ENCODE measurements at regions not wholly inside any gene's neighbourhood (a gene's known extent, or its start where the extent isn't known, plus 50 kb on each side); places are given as distances from the start of the nearest gene placed in this dataset.
"Not testable (repeated sequence)": the region's sequence is repeated elsewhere in the genome, so short reads cannot be mapped to it uniquely, and the experiment has no call there.

DNA sequence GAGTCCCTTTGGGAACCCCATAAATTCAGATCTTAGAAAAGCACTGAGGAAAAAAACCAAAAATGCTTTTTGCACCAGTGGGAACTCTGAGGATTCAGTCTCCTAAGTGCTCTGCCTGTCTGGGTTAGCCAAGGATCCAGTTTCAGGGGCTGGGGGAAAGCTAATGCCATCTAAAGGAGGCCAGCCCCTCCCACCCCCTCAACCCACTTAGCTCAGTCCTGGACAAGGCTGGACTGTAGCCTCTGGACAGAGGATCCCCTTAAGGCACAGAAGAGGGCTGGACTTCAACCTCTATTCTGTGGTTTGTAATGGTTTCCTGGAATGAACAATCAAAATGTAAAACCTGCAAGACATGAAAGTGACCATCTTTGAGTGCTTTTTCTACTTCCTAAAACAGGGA lies 356.1 kb upstream of the ZFHX3 start:
- ChIA-PET POLR2A (no interaction called here), CTCF (no interaction called here)
- no peak for TF ChIP-seq CTCF (IDR thresholded peaks at IDR 0.05; ENCODE audit: control extremely low read depth, extremely low read depth, low read depth, missing control alignments)
- DNase-seq (ENCODE audit: extremely low spot score) = no peak

- POLR2A ChIA-PET = no interaction called here
Observed at GRCh38 chr16:73403291-73403690, 355.4 kb upstream of the ZFHX3 start.

GRCh38 chr16:73400951-73401350 lies 353.0 kb upstream of the ZFHX3 start:
- TF ChIP-seq CTCF (IDR thresholded peaks at IDR 0.05; ENCODE audit: control extremely low read depth, extremely low read depth, low read depth, missing control alignments) = no peak
- POLR2A ChIA-PET = no interaction called here
- no peak for DNase-seq (ENCODE audit: extremely low spot score)
- CTCF ChIA-PET = no interaction called here

More at GRCh38 chr16:73403291-73403690, 355.4 kb upstream of the ZFHX3 start:
- CTCF ChIA-PET = no interaction called here
- DNase-seq (ENCODE audit: extremely low spot score) = no peak
- no peak for TF ChIP-seq CTCF (IDR thresholded peaks at IDR 0.05; ENCODE audit: control extremely low read depth, extremely low read depth, low read depth, missing control alignments)

DNA sequence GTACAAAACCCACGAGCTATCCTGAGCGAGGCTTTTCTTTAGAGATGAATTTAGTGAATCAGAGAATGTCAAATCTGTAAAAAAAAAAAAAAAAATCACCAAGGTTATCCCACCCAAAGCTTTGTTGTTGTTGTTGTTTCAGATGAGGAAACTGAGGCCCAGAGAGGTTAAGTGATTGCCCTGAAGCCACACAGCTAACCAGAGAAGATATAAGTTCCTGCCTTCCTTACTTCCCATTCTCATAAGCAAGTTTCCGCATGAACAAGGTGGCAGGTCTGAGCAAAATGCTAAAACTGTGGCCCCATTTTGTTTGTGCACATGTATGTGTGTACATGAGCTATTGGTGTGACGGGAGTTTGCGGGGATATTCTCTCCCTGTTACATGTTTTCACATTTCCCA lies 352.1 kb upstream of the ZFHX3 start:
- ChIA-PET CTCF (interaction anchor here (1.0 kb wide), 1 partner anchor 20 kb away, joined by 3 read pairs; no protein-coding TSS in a partner anchor), POLR2A (no interaction called here)
- DNase-seq (ENCODE audit: extremely low spot score) = no peak
- TF ChIP-seq CTCF (IDR thresholded peaks at IDR 0.05; ENCODE audit: control extremely low read depth, extremely low read depth, low read depth, missing control alignments) = no peak

DNA sequence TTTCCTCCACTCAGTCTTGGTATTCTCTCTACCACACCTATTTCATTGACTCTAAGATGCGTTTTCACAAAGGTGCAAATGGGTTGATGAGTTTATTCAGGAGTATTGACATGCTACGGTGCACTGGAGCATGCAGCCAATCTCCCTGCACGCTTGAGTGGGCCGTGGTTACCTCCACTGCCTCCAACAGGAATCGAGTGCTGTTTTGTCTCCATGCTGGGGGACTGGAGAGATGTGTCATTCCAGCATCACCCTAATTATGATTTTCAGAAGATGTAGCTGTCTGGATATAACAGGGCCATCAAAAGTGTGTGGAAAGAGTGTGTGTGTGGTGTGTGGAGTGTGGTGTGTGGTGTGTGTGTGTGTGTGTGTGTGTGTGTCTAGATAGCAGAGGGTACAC lies 351.6 kb upstream of the ZFHX3 start:
- ChIA-PET POLR2A (no interaction called here), CTCF (interaction anchor here (1.0 kb wide), 1 partner anchor 19 kb away, joined by 3 read pairs; no protein-coding TSS in a partner anchor)
- TF ChIP-seq CTCF (IDR thresholded peaks at IDR 0.05; ENCODE audit: control extremely low read depth, extremely low read depth, low read depth, missing control alignments) = no peak
- DNase-seq (ENCODE audit: extremely low spot score) = no peak

- DNase-seq (ENCODE audit: extremely low spot score); CTCF ChIA-PET; POLR2A ChIA-PET: not testable (repeated sequence)
Observed at GRCh38 chr16:73398604-73399003, 350.7 kb upstream of the ZFHX3 start.

DNA sequence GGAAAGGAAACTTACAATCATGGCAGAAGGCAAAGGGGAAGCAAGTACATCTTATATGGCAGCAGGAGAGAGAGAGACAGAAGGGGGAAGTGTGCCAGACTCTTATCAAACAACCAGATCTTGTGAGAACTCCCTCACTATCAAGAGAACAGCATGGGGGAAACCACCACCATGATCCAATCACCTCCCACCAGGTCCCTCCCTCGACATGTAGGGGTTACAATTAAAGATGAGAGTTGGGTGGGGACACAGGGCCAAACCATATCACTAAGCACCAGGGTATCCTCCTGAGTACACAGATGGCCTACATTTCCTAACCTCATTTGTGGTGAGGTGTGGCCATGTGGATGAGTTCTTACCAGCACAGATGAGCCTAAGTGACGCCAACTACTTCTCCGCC lies 348.6 kb upstream of the ZFHX3 start:
- TF ChIP-seq CTCF (IDR thresholded peaks at IDR 0.05; ENCODE audit: control extremely low read depth, extremely low read depth, low read depth, missing control alignments) = no peak
- ChIA-PET POLR2A (no interaction called here), CTCF (no interaction called here)
- DNase-seq (ENCODE audit: extremely low spot score) = no peak

All from GM10248 (cell line).